Tibial nerve (tissue), 4 donors: ENCODE measurements at regions not wholly inside any gene's neighbourhood (a gene's known extent, or its start where the extent isn't known, plus 50 kb on each side); places are given as distances from the start of the nearest gene placed in this dataset.
"Not testable (repeated sequence)": the region's sequence is repeated elsewhere in the genome, so short reads cannot be mapped to it uniquely, and the experiment has no call there.

Source experiments
- DNase-seq, 2 donors: peaks; one replicate each; pipeline ENCODE4 v3.0.0-alpha.2; 2019; ENCODE audit warnings: low spot score in 2 of 2
- H3K27ac ChIP-seq, 4 donors: fragments of 200-600 bp; sonication (generic) in 3 of 4; one replicate each; pipeline ENCODE4 v1.5.1; 2017 to 2019; ENCODE audit warnings: mild to moderate bottlenecking in 1 of 4
- H3K27me3 ChIP-seq, 2 donors: fragments of 200-600 bp; sonication (generic) in 1 of 2; one replicate each; pipeline versions ENCODE4 v1.5.1 to v1.6.0; 2017 to 2019
- H3K36me3 ChIP-seq, 3 donors: fragments of 200-600 bp; sonication (generic); one replicate each; pipeline ENCODE4 v1.5.1; 2018 to 2019
- H3K4me1 ChIP-seq, 4 donors: fragments of 200-600 bp; sonication (generic) in 3 of 4; one replicate each; pipeline ENCODE4 v1.5.1; 2017 to 2019
- H3K4me3 ChIP-seq, 4 donors: fragments of 200-600 bp; sonication (generic) in 3 of 4; one replicate each; pipeline ENCODE4 v1.5.1; 2017 to 2019; ENCODE audit warnings: mild to moderate bottlenecking in 1 of 4, moderate library complexity in 1 of 4
- H3K9me3 ChIP-seq, 4 donors: fragments of 200-600 bp; sonication (generic) in 3 of 4; one replicate each; pipeline ENCODE4 v1.5.1; 2017 to 2019
- CTCF ChIP-seq, 5 experiments: fragments of 200-600 bp in 3 of 5; fragments of 450-650 bp in 2 of 5; sonication (generic) in 3 of 5; IDR thresholded peaks; one replicate each; pipeline ENCODE4 v1.5.1; 2016 to 2019; ENCODE audit warnings: antibody characterized with exemption in 5 of 5, mild to moderate bottlenecking in 3 of 5, moderate library complexity in 2 of 5
- EP300 ChIP-seq, 2 donors: sonication (generic); formaldehyde crosslinking; IDR thresholded peaks; one replicate each; pipeline ENCODE4 v1.6.1; 2017; ENCODE audit warnings: antibody characterized with exemption in 2 of 2, mild to moderate bottlenecking in 1 of 2
- POLR2A ChIP-seq, 2 donors: fragments of 450-650 bp; IDR thresholded peaks; one replicate each; pipeline ENCODE4 v1.6.1; 2017; ENCODE audit warnings: antibody characterized with exemption in 2 of 2, mild to moderate bottlenecking in 2 of 2, moderate library complexity in 2 of 2
- WGBS, 2 donors: methylation state at CpG; one replicate each; pipeline ENCODE4 v1.1.5; 2018; 5-methylcytosine and 5-hydroxymethylcytosine counted together

DNA sequence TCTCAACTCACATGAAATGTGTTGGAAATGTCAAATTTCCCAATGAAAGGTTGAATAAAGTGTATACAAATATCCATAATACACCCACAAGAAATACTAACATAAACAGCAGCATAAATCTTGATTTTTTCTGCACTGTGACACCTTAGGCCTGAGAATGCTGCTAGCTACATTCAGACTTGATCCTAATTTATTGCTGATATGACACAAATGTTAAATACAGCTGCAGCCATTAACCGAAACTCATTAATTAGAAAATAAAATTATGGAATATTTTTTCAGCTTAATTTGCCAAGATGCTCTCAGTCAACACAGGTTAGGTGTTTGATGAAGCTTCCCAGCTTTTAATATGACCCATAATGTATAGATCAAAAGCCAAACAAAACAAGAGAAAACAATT, 914.3 kb upstream of the C9orf72 start:
- TF ChIP-seq EP300 (IDR thresholded peaks at IDR 0.05) (no peak), POLR2A (IDR thresholded peaks at IDR 0.05) (no peak), CTCF (IDR thresholded peaks at IDR 0.05) (no peak)
- WGBS, 2 donors: 86 to 93% methylated on average over 1 of the region's 1 CpG
- no peak overlapping the region for H3K27ac ChIP-seq

GRCh38 chr9:28491121-28491520, 917.8 kb upstream of the C9orf72 start:
- Histone ChIP-seq H3K4me3 (no peak overlapping the region), H3K9me3 (no peaks in the 10 kb centered on the region), H3K27ac (no peak overlapping the region), H3K27me3 (no peaks in the 10 kb centered on the region), H3K36me3 (no peaks in the 10 kb centered on the region), H3K4me1 (no peaks in the 10 kb centered on the region)
- no peak for TF ChIP-seq CTCF (IDR thresholded peaks at IDR 0.05)
- no peak for TF ChIP-seq EP300 (IDR thresholded peaks at IDR 0.05)
- no peak for TF ChIP-seq POLR2A (IDR thresholded peaks at IDR 0.05)
- DNase-seq: no peak

More for the DNA sequence above, 914.3 kb upstream of the C9orf72 start:
- H3K4me1 ChIP-seq: no peaks in the 10 kb centered on the region
- no peaks in the 10 kb centered on the region for H3K9me3 ChIP-seq
- no peaks in the 10 kb centered on the region for H3K36me3 ChIP-seq
- no peak overlapping the region for H3K4me3 ChIP-seq
- no peaks in the 10 kb centered on the region for H3K27me3 ChIP-seq
- no peak for DNase-seq

GRCh38 chr9:28498168-28498567, 924.9 kb upstream of the C9orf72 start:
- H3K4me1 ChIP-seq, DNase-seq: not testable (repeated sequence)
- 91 to 94% methylated on average over 10 of the region's 10 CpGs for WGBS, 2 donors

DNA sequence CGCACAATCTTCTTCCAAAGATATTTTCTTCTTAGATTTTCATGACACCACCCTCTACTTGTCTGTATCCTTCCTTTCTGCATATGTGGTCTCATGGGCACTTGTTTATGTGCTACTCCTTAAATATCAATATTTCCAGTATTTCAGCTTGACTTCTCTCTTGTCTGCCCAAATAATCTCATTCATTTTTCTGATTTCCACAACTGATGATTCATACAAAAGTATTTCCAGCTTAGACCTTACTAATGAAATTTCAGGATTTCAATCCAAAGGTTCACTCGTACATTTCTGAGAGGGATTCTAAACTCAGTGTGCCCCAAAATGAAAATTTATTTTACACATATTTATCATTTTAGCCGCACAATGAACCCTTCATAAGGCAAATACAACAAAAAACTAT, 928.9 kb upstream of the C9orf72 start:
- Histone ChIP-seq H3K36me3 (no peaks in the 10 kb centered on the region), H3K4me3 (no peak overlapping the region), H3K27me3 (no peaks in the 10 kb centered on the region), H3K4me1 (no peaks in the 10 kb centered on the region), H3K27ac (no peak overlapping the region), H3K9me3 (peaks cover 0 to 13% (median 0%) of the 10 kb centered on the region in 4 donors)
- WGBS, 2 donors: 70 to 75% methylated on average over 3 of the region's 3 CpGs
- TF ChIP-seq POLR2A (IDR thresholded peaks at IDR 0.05): no peak
- DNase-seq: no peak

More at GRCh38 chr9:28498168-28498567, 924.9 kb upstream of the C9orf72 start:
- H3K36me3 ChIP-seq, H3K27ac ChIP-seq, H3K27me3 ChIP-seq, H3K4me3 ChIP-seq: not testable (repeated sequence)
- H3K9me3 ChIP-seq: peaks cover 0 to 16% (median 0%) of the 10 kb centered on the region in 4 donors

DNA sequence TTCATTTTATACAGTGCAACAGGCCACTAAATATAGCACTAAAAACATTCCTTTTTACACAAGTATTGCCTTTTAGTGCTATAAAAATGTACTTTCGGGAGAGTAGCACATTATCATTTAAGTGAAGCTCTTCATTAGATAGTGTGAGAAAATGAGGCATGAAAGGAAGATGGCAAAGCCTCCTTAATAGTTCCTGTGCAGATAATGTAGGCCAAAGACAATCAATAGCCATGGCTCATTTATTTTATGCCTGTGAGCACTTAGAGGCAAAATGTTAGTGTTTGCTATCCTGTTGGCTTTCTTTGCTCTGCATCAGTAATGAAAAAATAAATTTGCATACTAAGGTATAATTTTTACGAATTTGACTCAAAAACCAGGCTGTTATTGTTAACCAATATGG, 929.5 kb upstream of the C9orf72 start:
- WGBS, 2 donors: 74 to 79% methylated on average over 2 of the region's 2 CpGs
- H3K4me1 ChIP-seq: no peaks in the 10 kb centered on the region
- no peak for TF ChIP-seq EP300 (IDR thresholded peaks at IDR 0.05)
- no peak for TF ChIP-seq CTCF (IDR thresholded peaks at IDR 0.05)
- no peak for TF ChIP-seq POLR2A (IDR thresholded peaks at IDR 0.05)
- DNase-seq: no peak
- no peak overlapping the region for H3K27ac ChIP-seq
- H3K36me3 ChIP-seq: no peaks in the 10 kb centered on the region
- H3K4me3 ChIP-seq: no peak overlapping the region
- no peaks in the 10 kb centered on the region for H3K27me3 ChIP-seq
- H3K9me3 ChIP-seq: peaks cover 0 to 9% (median 0%) of the 10 kb centered on the region in 4 donors

DNA sequence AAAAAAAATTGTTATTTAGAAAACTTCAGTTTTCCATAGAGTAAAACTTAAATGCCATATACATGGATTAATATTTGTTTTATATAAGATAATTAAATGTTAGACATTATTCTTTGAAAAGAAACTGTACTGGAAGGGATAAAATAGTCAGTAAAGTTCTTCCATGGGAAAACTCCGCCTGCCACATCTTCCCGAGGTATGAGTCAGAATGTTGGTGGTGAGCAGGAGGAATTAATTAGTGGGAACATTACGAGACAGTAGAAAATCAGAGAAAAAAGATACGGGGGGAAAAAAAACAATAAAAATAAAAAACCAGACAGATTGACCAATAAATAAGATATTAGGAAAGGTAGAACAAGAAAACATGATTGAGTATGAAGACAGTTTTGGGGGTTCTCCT, 930.3 kb upstream of the C9orf72 start:
- 71 to 80% methylated on average over 4 of the region's 4 CpGs for WGBS, 2 donors
- Histone ChIP-seq H3K4me3 (no peak overlapping the region), H3K36me3 (no peaks in the 10 kb centered on the region), H3K4me1 (no peaks in the 10 kb centered on the region), H3K27me3 (no peaks in the 10 kb centered on the region), H3K9me3 (peaks cover 0 to under 1% (median 0%) of the 10 kb centered on the region in 4 donors), H3K27ac (no peak overlapping the region)
- TF ChIP-seq CTCF (IDR thresholded peaks at IDR 0.05): no peak
- TF ChIP-seq EP300 (IDR thresholded peaks at IDR 0.05): no peak
- DNase-seq: no peak
